BJ (cell line): ENCODE measurements at regions not wholly inside any gene's neighbourhood (a gene's known extent, or its start where the extent isn't known, plus 50 kb on each side); places are given as distances from the start of the nearest gene placed in this dataset.

Experiments used
- CTCF ChIA-PET: fragments of 350-600 bp; formaldehyde crosslinking; extraction: SDS; loops from one replicate; lab custom pipeline; 2021; ENCODE audit warnings: antibody characterized with exemption, inconsistent platforms; lab: Yijun Ruan, JAX
- POLR2A ChIA-PET: fragments of 300-600 bp; sonication (Branson Sonifier 250); formaldehyde crosslinking; extraction: SDS; loops from one replicate; lab custom pipeline; 2021; ENCODE audit warnings: antibody characterized with exemption; lab: Charles Lee
- DNase-seq: peaks from one replicate; pipeline ENCODE4 v3.0.0-alpha.2; 2011; ENCODE audit warnings: low read depth
- H3K27me3 ChIP-seq: 2 replicates; pipeline ENCODE4 v1.6.0; 2011; ENCODE audit warnings: low read length; ENCODE audit not compliant: control insufficient read depth, insufficient read depth
- H3K36me3 ChIP-seq: 2 replicates; pipeline ENCODE4 v1.5.1; 2011; ENCODE audit warnings: low read length; ENCODE audit not compliant: control insufficient read depth, insufficient read depth
- H3K4me3 ChIP-seq: 2 replicates; pipeline ENCODE4 v1.5.1; 2011; ENCODE audit warnings: low read depth, mild to moderate bottlenecking, control low read depth, low read length
- CTCF ChIP-seq: IDR thresholded peaks from 2 replicates; pipeline ENCODE4 v1.5.1; 2011; ENCODE audit warnings: low read depth, mild to moderate bottlenecking, control low read depth, inconsistent platforms, low read length, moderate library complexity; ENCODE audit not compliant: insufficient read depth

GRCh38 chr15:94925680-94926079 is 694.3 kb downstream of the MCTP2 start:
- Histone ChIP-seq H3K27me3 (no peaks in the 10 kb centered on the region), H3K36me3 (no peaks in the 10 kb centered on the region), H3K4me3 (no peak overlapping the region)
- TF ChIP-seq CTCF: no peak
- POLR2A ChIA-PET: no interaction called here
- CTCF ChIA-PET: no interaction called here
- no peak for DNase-seq

GRCh38 chr15:94927003-94927402 is 695.6 kb downstream of the MCTP2 start:
- no peak for DNase-seq
- POLR2A ChIA-PET: no interaction called here
- H3K27me3 ChIP-seq: no peaks in the 10 kb centered on the region
- H3K4me3 ChIP-seq: no peak overlapping the region
- CTCF ChIA-PET: no interaction called here
- no peaks in the 10 kb centered on the region for H3K36me3 ChIP-seq
- TF ChIP-seq CTCF: no peak

- Histone ChIP-seq H3K36me3 (no peaks in the 10 kb centered on the region), H3K27me3 (no peaks in the 10 kb centered on the region), H3K4me3 (no peak overlapping the region)
- no peak for DNase-seq
- no peak for TF ChIP-seq CTCF
- POLR2A ChIA-PET: no interaction called here
- CTCF ChIA-PET: no interaction called here
Measured at GRCh38 chr15:94929282-94929681, 697.9 kb downstream of the MCTP2 start.

DNA sequence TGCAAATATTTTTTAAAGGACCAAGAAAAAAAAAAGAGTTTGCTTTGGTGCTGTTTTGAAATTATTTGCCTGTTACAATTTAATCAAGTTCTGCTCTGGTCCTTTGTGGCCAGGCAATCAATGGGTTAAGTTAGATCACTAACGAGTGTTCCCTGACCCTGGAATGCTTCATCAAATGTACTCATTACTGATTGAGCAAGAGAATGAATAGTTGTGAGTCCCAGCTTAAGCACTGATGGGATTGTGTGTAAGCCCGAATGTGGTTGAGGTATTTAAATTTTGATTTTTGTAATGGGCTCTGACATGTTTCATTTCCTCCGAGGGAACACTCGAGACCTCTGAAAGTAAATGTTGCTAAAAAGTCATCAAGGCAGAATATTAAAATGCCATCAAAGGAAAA is 699.1 kb downstream of the MCTP2 start:
- CTCF ChIA-PET: no interaction called here
- POLR2A ChIA-PET: no interaction called here
- H3K36me3 ChIP-seq: no peaks in the 10 kb centered on the region

GRCh38 chr15:94930960-94931359 is 699.6 kb downstream of the MCTP2 start:
- no peaks in the 10 kb centered on the region for H3K36me3 ChIP-seq
- no peak overlapping the region for H3K4me3 ChIP-seq
- POLR2A ChIA-PET: no interaction called here
- CTCF ChIA-PET: no interaction called here
- no peak for DNase-seq
- no peaks in the 10 kb centered on the region for H3K27me3 ChIP-seq
- no peak for TF ChIP-seq CTCF

More for the DNA sequence above, 699.1 kb downstream of the MCTP2 start:
- no peak for DNase-seq
- TF ChIP-seq CTCF: no peak
- Histone ChIP-seq H3K27me3 (no peaks in the 10 kb centered on the region), H3K4me3 (no peak overlapping the region)
